ENCODE measurements at regions not wholly inside any gene's neighbourhood (a gene's known extent, or its start where the extent isn't known, plus 50 kb on each side); places are given as distances from the start of the nearest gene placed in this dataset.

GRCh38 chr6:80543598-80544222, 437.2 kb downstream of the BCKDHB start:
- no peak for TF ChIP-seq POLR2A (IDR thresholded peaks at IDR 0.05)
- TF ChIP-seq, protein P1, sequence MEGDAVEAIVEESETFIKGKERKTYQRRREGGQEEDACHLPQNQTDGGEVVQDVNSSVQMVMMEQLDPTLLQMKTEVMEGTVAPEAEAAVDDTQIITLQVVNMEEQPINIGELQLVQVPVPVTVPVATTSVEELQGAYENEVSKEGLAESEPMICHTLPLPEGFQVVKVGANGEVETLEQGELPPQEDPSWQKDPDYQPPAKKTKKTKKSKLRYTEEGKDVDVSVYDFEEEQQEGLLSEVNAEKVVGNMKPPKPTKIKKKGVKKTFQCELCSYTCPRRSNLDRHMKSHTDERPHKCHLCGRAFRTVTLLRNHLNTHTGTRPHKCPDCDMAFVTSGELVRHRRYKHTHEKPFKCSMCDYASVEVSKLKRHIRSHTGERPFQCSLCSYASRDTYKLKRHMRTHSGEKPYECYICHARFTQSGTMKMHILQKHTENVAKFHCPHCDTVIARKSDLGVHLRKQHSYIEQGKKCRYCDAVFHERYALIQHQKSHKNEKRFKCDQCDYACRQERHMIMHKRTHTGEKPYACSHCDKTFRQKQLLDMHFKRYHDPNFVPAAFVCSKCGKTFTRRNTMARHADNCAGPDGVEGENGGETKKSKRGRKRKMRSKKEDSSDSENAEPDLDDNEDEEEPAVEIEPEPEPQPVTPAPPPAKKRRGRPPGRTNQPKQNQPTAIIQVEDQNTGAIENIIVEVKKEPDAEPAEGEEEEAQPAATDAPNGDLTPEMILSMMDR (IDR thresholded peaks at IDR 0.05) = no peak
- no peak for TF ChIP-seq POLR2AphosphoS5 (IDR thresholded peaks at IDR 0.05)

Data from prostate gland (tissue), 2 donors.